Breast epithelium (tissue), 3 donors: ENCODE measurements at regions not wholly inside any gene's neighbourhood (a gene's known extent, or its start where the extent isn't known, plus 50 kb on each side); places are given as distances from the start of the nearest gene placed in this dataset.

ENCODE experiments used
- POLR2A ChIP-seq: fragments of 450-650 bp; IDR thresholded peaks from one replicate; pipeline ENCODE4 v1.6.1; 2016; ENCODE audit warnings: antibody characterized with exemption, mild to moderate bottlenecking, moderate library complexity
- POLR2AphosphoS5 ChIP-seq, 3 donors: sonication (generic); formaldehyde crosslinking; IDR thresholded peaks; one replicate each; pipeline ENCODE4 v1.6.1; 2017; ENCODE audit warnings: antibody characterized with exemption in 3 of 3
- TF ChIP-seq, protein P1 (sequence below), 3 donors: fragments of 450-650 bp; IDR thresholded peaks; one replicate each; pipeline ENCODE4 v1.5.1; 2016 to 2017; ENCODE audit warnings: antibody characterized with exemption in 3 of 3, mild to moderate bottlenecking in 3 of 3, moderate library complexity in 3 of 3

DNA sequence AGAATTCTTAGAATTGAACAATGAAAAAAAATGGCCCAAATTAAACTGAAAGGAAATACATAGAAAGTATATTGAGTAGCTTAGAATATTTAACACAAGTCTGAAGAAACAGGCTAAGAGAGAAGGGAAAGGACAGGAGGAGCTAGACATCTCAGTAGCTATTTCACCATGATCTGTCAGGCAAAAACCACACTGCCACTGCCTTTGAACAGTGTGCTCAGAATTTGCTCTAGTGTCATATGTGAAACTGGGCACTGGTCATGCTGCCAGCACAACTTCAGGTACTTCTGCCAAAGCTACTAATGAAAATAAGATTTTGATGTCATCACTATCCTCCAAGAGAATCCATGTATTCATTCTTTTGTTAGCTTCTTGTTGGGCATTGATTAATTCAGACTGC, 1280.8 kb upstream of the PCDH20 start:
- TF ChIP-seq, protein P1, sequence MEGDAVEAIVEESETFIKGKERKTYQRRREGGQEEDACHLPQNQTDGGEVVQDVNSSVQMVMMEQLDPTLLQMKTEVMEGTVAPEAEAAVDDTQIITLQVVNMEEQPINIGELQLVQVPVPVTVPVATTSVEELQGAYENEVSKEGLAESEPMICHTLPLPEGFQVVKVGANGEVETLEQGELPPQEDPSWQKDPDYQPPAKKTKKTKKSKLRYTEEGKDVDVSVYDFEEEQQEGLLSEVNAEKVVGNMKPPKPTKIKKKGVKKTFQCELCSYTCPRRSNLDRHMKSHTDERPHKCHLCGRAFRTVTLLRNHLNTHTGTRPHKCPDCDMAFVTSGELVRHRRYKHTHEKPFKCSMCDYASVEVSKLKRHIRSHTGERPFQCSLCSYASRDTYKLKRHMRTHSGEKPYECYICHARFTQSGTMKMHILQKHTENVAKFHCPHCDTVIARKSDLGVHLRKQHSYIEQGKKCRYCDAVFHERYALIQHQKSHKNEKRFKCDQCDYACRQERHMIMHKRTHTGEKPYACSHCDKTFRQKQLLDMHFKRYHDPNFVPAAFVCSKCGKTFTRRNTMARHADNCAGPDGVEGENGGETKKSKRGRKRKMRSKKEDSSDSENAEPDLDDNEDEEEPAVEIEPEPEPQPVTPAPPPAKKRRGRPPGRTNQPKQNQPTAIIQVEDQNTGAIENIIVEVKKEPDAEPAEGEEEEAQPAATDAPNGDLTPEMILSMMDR (IDR thresholded peaks at IDR 0.05) = no peak
- TF ChIP-seq POLR2AphosphoS5 (IDR thresholded peaks at IDR 0.05) = no peak
- TF ChIP-seq POLR2A = no peak
